ENCODE measurements at regions not wholly inside any gene's neighbourhood (a gene's known extent, or its start where the extent isn't known, plus 50 kb on each side); places are given as distances from the start of the nearest gene placed in this dataset.

- no peaks in the 10 kb centered on the region for H3K27me3 ChIP-seq (ENCODE audit: control insufficient read depth in 1 of 2, insufficient read depth in 2 of 2, low read length in 2 of 2)
- no peaks in the 10 kb centered on the region for H3K36me3 ChIP-seq (ENCODE audit: control insufficient read depth in 1 of 2, insufficient read depth in 2 of 2, low read length in 2 of 2)
- H3K9ac ChIP-seq (ENCODE audit: low read depth in 1 of 2, low read length in 2 of 2), result no peak overlapping the region
- H3K4me1 ChIP-seq (ENCODE audit: control insufficient read depth in 1 of 2, insufficient read depth in 2 of 2, low read length in 2 of 2), result no peaks in the 10 kb centered on the region
- H3K4me3 ChIP-seq (ENCODE audit: low read depth in 1 of 2, low read length in 2 of 2), result no peak overlapping the region
- H3K27ac ChIP-seq (ENCODE audit: low read depth, low read length), result no peak overlapping the region
- no peaks in the 10 kb centered on the region for H3K9me3 ChIP-seq (ENCODE audit: control insufficient read depth in 1 of 2, low read length in 2 of 2)
Observed at GRCh38 chr2:82260521-82260920, 1956.0 kb upstream of the LRRTM1 start.

GRCh38 chr2:82259551-82259950, 1955.0 kb upstream of the LRRTM1 start:
- H3K4me1 ChIP-seq (ENCODE audit: control insufficient read depth in 1 of 2, insufficient read depth in 2 of 2, low read length in 2 of 2), result no peaks in the 10 kb centered on the region
- H3K4me3 ChIP-seq (ENCODE audit: low read depth in 1 of 2, low read length in 2 of 2), result no peak overlapping the region
- no peak overlapping the region for H3K27ac ChIP-seq (ENCODE audit: low read depth, low read length)
- no peaks in the 10 kb centered on the region for H3K9me3 ChIP-seq (ENCODE audit: control insufficient read depth in 1 of 2, low read length in 2 of 2)
- no peaks in the 10 kb centered on the region for H3K27me3 ChIP-seq (ENCODE audit: control insufficient read depth in 1 of 2, insufficient read depth in 2 of 2, low read length in 2 of 2)
- no peak overlapping the region for H3K9ac ChIP-seq (ENCODE audit: low read depth in 1 of 2, low read length in 2 of 2)
- no peaks in the 10 kb centered on the region for H3K36me3 ChIP-seq (ENCODE audit: control insufficient read depth in 1 of 2, insufficient read depth in 2 of 2, low read length in 2 of 2)

DNA sequence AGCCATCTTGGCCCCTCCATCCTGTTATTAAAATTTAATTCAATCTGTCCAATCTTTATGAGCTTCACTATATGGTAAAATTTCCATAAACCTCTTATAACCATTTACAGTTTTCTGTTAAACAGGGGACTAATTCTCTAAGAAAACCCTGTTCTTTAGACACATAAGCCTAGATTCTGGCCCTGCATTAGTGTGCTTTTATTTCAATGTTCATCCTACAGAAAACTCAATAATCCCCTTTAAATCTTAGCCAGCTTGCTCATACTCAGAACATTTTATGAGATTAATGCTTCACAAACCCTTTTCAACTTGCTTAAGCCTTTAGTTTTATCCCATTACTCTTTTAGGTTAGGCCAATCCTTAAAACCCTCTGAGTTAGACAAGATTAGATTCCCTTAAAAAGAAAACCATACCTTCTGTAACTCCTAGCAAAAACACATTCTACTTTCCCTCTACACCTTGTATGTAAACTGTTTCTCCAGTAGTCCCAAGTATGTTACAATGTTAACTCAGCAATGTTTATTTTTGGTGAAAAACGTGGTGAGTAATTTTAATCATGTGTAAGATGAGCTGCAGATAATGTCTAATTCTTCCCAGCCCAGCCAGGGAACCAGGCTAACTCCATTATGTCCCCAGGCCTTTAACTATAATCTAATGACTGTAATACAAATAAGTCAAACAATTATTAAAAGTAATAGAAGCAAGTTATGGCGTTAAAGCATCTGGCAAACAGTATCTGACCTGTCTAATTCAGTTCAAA, 1953.4 kb upstream of the LRRTM1 start:
- H3K36me3 ChIP-seq (ENCODE audit: control insufficient read depth in 1 of 2, insufficient read depth in 2 of 2, low read length in 2 of 2), result no peaks in the 10 kb centered on the region
- H3K4me1 ChIP-seq (ENCODE audit: control insufficient read depth in 1 of 2, insufficient read depth in 2 of 2, low read length in 2 of 2), result no peaks in the 10 kb centered on the region
- H3K27me3 ChIP-seq (ENCODE audit: control insufficient read depth in 1 of 2, insufficient read depth in 2 of 2, low read length in 2 of 2), result no peaks in the 10 kb centered on the region
- no peak overlapping the region for H3K27ac ChIP-seq (ENCODE audit: low read depth, low read length)
- H3K9ac ChIP-seq (ENCODE audit: low read depth in 1 of 2, low read length in 2 of 2), result no peak overlapping the region
- H3K4me3 ChIP-seq (ENCODE audit: low read depth in 1 of 2, low read length in 2 of 2), result no peak overlapping the region
- no peaks in the 10 kb centered on the region for H3K9me3 ChIP-seq (ENCODE audit: control insufficient read depth in 1 of 2, low read length in 2 of 2)

DNA sequence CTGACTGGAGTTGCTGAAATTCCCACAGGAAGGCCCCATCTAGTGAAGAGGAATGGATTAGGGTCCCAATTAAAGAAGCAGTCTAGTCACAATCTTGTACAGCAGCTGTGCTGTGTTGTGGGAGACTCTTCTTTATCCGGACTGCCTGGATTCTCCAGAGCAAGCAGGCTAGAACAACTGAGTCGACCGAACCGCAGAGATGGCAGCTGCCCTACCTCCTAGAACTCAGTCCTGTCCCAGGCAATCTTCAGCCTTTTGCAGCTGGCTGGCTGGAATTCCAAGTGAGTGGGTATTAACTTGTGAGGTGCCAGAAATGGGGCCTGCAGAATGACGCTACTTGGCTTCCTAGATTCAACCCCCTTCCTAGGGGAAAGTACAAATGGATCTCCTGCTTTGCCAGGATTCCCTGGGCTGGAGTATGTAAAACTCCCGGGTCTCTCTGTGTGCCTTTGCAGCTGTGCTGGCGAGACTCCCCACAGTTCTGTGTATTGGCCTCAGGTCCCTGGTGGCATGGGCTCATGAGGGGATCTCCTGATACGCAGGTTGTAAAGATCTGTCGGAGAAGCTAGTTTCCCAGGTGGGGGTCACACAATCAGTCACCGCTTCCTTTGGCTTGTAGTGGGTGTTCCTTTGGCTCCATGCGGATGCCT, 1952.6 kb upstream of the LRRTM1 start:
- H3K36me3 ChIP-seq (ENCODE audit: control insufficient read depth in 1 of 2, insufficient read depth in 2 of 2, low read length in 2 of 2), result no peaks in the 10 kb centered on the region
- H3K4me3 ChIP-seq (ENCODE audit: low read depth in 1 of 2, low read length in 2 of 2), result no peak overlapping the region
- H3K27me3 ChIP-seq (ENCODE audit: control insufficient read depth in 1 of 2, insufficient read depth in 2 of 2, low read length in 2 of 2), result no peaks in the 10 kb centered on the region

DNA sequence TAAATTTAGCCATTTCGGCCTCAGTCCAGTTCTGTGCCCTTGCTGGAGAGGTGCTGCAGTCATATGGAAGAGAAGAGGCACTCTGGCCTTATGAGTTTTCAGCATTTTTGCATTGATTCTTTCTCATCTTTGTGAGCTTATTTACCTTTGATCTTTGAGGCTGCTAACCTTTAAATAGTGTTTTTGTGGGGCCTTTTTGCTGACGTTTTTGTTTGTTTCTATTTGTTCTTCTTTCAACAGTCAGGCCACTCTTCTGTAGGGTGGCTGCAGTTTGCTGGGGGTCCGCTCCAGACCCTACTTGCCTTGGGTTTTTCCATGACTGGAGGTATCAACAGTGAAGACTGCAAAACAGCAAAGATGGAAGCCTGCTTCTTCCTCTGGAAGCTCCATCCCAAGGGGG, 1951.7 kb upstream of the LRRTM1 start:
- H3K27ac ChIP-seq (ENCODE audit: low read depth, low read length), result no peak overlapping the region
- H3K27me3 ChIP-seq (ENCODE audit: control insufficient read depth in 1 of 2, insufficient read depth in 2 of 2, low read length in 2 of 2), result no peaks in the 10 kb centered on the region
- H3K9ac ChIP-seq (ENCODE audit: low read depth in 1 of 2, low read length in 2 of 2), result no peak overlapping the region
- peaks cover 0 to 1% of the 10 kb centered on the region in 2 donors for H3K9me3 ChIP-seq (ENCODE audit: control insufficient read depth in 1 of 2, low read length in 2 of 2)
- no peaks in the 10 kb centered on the region for H3K4me1 ChIP-seq (ENCODE audit: control insufficient read depth in 1 of 2, insufficient read depth in 2 of 2, low read length in 2 of 2)
- no peak overlapping the region for H3K4me3 ChIP-seq (ENCODE audit: low read depth in 1 of 2, low read length in 2 of 2)
- no peaks in the 10 kb centered on the region for H3K36me3 ChIP-seq (ENCODE audit: control insufficient read depth in 1 of 2, insufficient read depth in 2 of 2, low read length in 2 of 2)

More for the DNA sequence above, 1952.6 kb upstream of the LRRTM1 start:
- Histone ChIP-seq H3K9ac (ENCODE audit: low read depth in 1 of 2, low read length in 2 of 2) (no peak overlapping the region), H3K27ac (ENCODE audit: low read depth, low read length) (no peak overlapping the region), H3K9me3 (ENCODE audit: control insufficient read depth in 1 of 2, low read length in 2 of 2) (no peaks in the 10 kb centered on the region), H3K4me1 (ENCODE audit: control insufficient read depth in 1 of 2, insufficient read depth in 2 of 2, low read length in 2 of 2) (no peaks in the 10 kb centered on the region)

GRCh38 chr2:82254728-82255127, 1950.2 kb upstream of the LRRTM1 start:
- Histone ChIP-seq H3K9me3 (ENCODE audit: control insufficient read depth in 1 of 2, low read length in 2 of 2) (peaks cover 0 to 4% of the 10 kb centered on the region in 2 donors), H3K27me3 (ENCODE audit: control insufficient read depth in 1 of 2, insufficient read depth in 2 of 2, low read length in 2 of 2) (no peaks in the 10 kb centered on the region), H3K4me3 (ENCODE audit: low read depth in 1 of 2, low read length in 2 of 2) (no peak overlapping the region), H3K27ac (ENCODE audit: low read depth, low read length) (no peak overlapping the region), H3K4me1 (ENCODE audit: control insufficient read depth in 1 of 2, insufficient read depth in 2 of 2, low read length in 2 of 2) (no peaks in the 10 kb centered on the region), H3K36me3 (ENCODE audit: control insufficient read depth in 1 of 2, insufficient read depth in 2 of 2, low read length in 2 of 2) (no peaks in the 10 kb centered on the region), H3K9ac (ENCODE audit: low read depth in 1 of 2, low read length in 2 of 2) (no peak overlapping the region)

GRCh38 chr2:82246220-82246775, 1941.7 kb upstream of the LRRTM1 start:
- Histone ChIP-seq H3K4me3 (ENCODE audit: low read depth in 1 of 2, low read length in 2 of 2) (no peak overlapping the region), H3K9ac (ENCODE audit: low read depth in 1 of 2, low read length in 2 of 2) (no peak overlapping the region), H3K27ac (ENCODE audit: low read depth, low read length) (no peak overlapping the region), H3K4me1 (ENCODE audit: control insufficient read depth in 1 of 2, insufficient read depth in 2 of 2, low read length in 2 of 2) (no peaks in the 10 kb centered on the region), H3K36me3 (ENCODE audit: control insufficient read depth in 1 of 2, insufficient read depth in 2 of 2, low read length in 2 of 2) (no peaks in the 10 kb centered on the region), H3K27me3 (ENCODE audit: control insufficient read depth in 1 of 2, insufficient read depth in 2 of 2, low read length in 2 of 2) (no peaks in the 10 kb centered on the region), H3K9me3 (ENCODE audit: control insufficient read depth in 1 of 2, low read length in 2 of 2) (peaks cover 0 to 3% of the 10 kb centered on the region in 2 donors)

DNA sequence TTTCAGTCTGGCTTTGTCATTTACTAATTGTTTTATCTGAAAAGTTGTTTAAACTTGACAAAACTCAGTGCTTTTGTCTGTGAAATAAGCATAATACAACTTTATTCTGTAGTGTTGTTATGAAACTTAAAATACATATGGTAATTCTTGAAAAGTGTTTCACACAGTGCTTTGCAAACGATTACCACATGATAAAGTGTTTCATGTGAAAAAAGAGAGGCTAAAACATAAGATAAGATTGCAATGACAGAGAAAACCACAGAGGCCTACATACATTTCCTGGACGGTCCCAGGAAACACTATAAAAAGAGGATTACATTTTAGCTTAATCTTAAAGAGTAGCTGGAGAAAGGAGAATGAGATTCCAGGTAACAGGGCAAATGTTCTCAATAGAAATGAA, 1934.6 kb upstream of the LRRTM1 start:
- H3K9me3 ChIP-seq (ENCODE audit: control insufficient read depth in 1 of 2, low read length in 2 of 2), result no peaks in the 10 kb centered on the region
- no peaks in the 10 kb centered on the region for H3K36me3 ChIP-seq (ENCODE audit: control insufficient read depth in 1 of 2, insufficient read depth in 2 of 2, low read length in 2 of 2)
- no peaks in the 10 kb centered on the region for H3K27me3 ChIP-seq (ENCODE audit: control insufficient read depth in 1 of 2, insufficient read depth in 2 of 2, low read length in 2 of 2)
- no peak overlapping the region for H3K4me3 ChIP-seq (ENCODE audit: low read depth in 1 of 2, low read length in 2 of 2)
- H3K27ac ChIP-seq (ENCODE audit: low read depth, low read length), result no peak overlapping the region
- H3K4me1 ChIP-seq (ENCODE audit: control insufficient read depth in 1 of 2, insufficient read depth in 2 of 2, low read length in 2 of 2), result no peaks in the 10 kb centered on the region
- H3K9ac ChIP-seq (ENCODE audit: low read depth in 1 of 2, low read length in 2 of 2), result no peak overlapping the region

DNA sequence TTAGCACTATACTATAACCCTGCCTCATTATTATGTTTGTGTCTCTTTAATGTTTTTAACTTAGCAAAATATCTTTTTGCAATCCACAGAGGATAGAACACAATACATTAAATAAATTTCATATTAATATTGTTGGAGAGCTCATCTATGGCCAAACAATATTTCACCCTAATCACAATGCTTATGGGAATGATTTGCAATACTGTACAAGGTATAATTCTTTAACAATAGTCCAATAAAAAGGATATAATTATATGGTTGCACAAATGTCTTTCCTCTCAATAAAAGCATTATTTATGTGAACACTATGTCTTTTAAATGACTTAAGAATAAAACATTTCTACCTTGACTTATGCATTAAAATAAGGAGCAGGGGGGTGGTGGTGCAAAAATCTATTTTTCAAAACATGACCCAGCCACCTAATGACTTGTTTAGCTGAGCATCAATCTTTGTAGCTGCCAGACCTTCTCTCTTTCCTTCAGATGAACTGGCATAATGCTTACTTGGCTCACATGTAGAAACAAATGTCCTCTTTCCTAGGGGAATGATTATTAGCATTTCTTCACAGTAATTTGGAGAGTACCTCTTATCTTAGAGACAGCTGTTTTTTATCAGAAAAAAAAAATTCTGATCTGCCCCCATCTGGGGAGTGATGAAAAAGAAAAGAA, 1933.6 kb upstream of the LRRTM1 start:
- H3K36me3 ChIP-seq (ENCODE audit: control insufficient read depth in 1 of 2, insufficient read depth in 2 of 2, low read length in 2 of 2), result no peaks in the 10 kb centered on the region
- no peaks in the 10 kb centered on the region for H3K4me1 ChIP-seq (ENCODE audit: control insufficient read depth in 1 of 2, insufficient read depth in 2 of 2, low read length in 2 of 2)
- no peaks in the 10 kb centered on the region for H3K27me3 ChIP-seq (ENCODE audit: control insufficient read depth in 1 of 2, insufficient read depth in 2 of 2, low read length in 2 of 2)
- no peak overlapping the region for H3K4me3 ChIP-seq (ENCODE audit: low read depth in 1 of 2, low read length in 2 of 2)
- H3K27ac ChIP-seq (ENCODE audit: low read depth, low read length), result no peak overlapping the region
- H3K9me3 ChIP-seq (ENCODE audit: control insufficient read depth in 1 of 2, low read length in 2 of 2), result no peaks in the 10 kb centered on the region
- no peak overlapping the region for H3K9ac ChIP-seq (ENCODE audit: low read depth in 1 of 2, low read length in 2 of 2)

DNA sequence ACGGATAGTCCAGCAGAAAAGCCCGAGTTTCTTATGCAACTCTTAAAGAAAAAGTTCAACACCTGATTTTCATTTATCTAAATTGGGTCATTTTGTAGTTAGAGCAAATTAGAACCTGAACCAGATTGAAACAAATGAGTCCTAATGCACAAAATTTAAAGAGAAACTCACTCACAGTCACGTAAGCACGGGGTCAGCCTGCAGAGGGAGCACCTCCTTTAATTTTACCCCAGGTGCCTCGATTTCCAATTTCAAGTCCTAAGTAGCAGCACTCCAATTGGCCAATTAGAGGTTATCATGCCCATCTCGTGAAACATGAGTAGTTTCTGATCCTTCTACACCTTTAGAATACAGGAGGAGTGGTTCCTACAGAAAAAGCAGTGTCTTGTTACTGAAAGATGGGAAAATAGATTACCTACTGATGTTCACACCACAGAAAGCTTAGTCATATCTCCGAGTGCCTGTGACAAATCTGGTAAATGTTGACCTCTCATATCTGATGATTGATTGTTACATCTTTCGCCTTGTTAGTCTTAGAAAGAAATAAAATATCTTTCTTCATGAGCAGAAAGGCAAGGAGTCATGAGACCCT, 1929.8 kb upstream of the LRRTM1 start:
- Histone ChIP-seq H3K4me1 (ENCODE audit: control insufficient read depth in 1 of 2, insufficient read depth in 2 of 2, low read length in 2 of 2) (no peaks in the 10 kb centered on the region), H3K9ac (ENCODE audit: low read depth in 1 of 2, low read length in 2 of 2) (no peak overlapping the region), H3K27ac (ENCODE audit: low read depth, low read length) (no peak overlapping the region), H3K27me3 (ENCODE audit: control insufficient read depth in 1 of 2, insufficient read depth in 2 of 2, low read length in 2 of 2) (no peaks in the 10 kb centered on the region), H3K36me3 (ENCODE audit: control insufficient read depth in 1 of 2, insufficient read depth in 2 of 2, low read length in 2 of 2) (no peaks in the 10 kb centered on the region), H3K4me3 (ENCODE audit: low read depth in 1 of 2, low read length in 2 of 2) (no peak overlapping the region), H3K9me3 (ENCODE audit: control insufficient read depth in 1 of 2, low read length in 2 of 2) (no peaks in the 10 kb centered on the region)

All from duodenal mucosa (tissue), 2 donors.